NCI-H1105 (cell line): ENCODE measurements at regions not wholly inside any gene's neighbourhood (a gene's known extent, or its start where the extent isn't known, plus 50 kb on each side); places are given as distances from the start of the nearest gene placed in this dataset.
"Not testable (repeated sequence)": the region's sequence is repeated elsewhere in the genome, so short reads cannot be mapped to it uniquely, and the experiment has no call there.

Source experiments
- DNase-seq: peaks from one replicate; lab custom pipeline; 2025; lab: John Stamatoyannopoulos, UW

GRCh38 chr3:33956776-33957175, 158.3 kb downstream of the PDCD6IP start:
- DNase-seq: no peak

DNA sequence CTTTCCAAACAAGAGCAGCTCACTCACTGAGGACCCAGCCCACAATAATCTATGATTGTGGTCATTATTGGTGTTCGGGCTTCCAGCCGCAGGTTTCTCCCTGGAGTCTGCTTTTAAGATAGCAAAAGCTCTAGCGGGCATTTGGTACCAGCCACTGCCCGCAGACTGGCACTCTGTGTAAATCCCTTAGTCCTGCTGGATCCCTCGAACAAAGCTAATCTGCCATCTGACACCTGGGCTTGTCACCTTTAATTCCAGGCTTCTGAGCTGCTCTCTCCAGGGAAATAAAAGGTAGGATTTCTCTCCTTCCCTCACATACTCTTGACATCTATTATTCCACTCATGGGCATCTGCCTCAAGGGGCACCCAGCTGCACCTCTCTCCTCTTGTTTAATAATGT, 158.7 kb downstream of the PDCD6IP start:
- DNase-seq: no peak

DNA sequence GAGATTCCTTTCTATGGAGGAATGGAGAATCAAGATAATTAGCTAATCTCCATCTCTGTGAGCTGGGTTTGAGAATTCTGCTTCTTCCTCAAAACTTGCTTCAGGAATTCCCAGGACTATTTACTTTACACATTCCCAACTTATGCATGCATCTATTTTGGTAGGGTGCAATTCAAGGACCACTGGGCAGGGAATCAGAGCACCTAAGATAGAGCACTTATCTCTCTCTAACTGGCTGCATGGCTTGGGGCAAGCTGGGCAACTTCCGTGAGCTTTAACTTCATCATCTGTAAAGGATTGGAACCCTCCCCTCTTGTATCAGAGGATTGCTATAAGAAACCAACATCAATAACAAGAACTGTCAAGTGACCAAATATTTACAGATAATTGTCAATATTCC, 160.2 kb downstream of the PDCD6IP start:
- no peak for DNase-seq

DNA sequence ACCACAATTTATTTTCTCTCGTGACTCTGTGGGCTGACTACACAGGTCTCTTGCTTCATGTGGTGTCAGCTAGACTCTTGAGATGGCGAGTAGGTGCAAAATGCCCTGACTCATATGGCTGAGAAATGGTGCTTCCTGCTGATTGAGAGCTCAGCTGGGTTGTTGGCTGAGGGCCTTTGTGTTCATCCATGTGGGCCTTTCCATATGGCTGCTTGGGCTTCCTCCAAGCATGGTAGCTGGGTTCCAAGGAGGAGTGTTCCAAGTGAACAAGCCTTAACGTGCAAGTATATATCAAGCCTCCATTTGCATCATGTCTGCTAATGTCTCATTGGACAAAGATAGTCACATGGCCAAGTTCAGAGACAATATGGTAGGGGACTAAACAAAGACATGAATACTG, 164.0 kb downstream of the PDCD6IP start:
- DNase-seq: no peak

GRCh38 chr3:33970180-33970579, 171.8 kb downstream of the PDCD6IP start:
- DNase-seq: not testable (repeated sequence)

- no peak for DNase-seq
Measured at GRCh38 chr3:33971055-33971454, 172.6 kb downstream of the PDCD6IP start.

- no peak for DNase-seq
Measured at GRCh38 chr3:33975463-33975862, 177.0 kb downstream of the PDCD6IP start.

DNA sequence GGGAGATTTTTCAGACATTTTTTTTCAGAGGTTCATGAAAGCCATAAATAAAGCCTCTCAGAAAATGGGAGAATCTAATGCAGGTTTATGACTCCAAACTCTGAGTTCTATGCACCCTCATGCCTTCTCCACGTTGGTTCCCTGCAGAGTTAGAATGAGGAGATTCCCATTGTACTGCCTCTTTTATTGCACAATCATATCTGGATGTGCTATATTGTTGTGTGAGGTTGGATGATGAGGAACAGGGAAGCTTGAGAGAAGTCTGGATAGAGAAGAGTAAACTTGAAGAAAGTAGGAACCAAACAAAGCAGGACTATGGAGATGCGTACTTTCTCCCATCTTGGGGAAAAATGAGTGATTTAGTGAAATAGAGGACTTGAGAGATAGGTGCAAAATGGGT, 178.8 kb downstream of the PDCD6IP start:
- no peak for DNase-seq

- no peak for DNase-seq
Measured at GRCh38 chr3:33980252-33980651, 181.8 kb downstream of the PDCD6IP start.

DNA sequence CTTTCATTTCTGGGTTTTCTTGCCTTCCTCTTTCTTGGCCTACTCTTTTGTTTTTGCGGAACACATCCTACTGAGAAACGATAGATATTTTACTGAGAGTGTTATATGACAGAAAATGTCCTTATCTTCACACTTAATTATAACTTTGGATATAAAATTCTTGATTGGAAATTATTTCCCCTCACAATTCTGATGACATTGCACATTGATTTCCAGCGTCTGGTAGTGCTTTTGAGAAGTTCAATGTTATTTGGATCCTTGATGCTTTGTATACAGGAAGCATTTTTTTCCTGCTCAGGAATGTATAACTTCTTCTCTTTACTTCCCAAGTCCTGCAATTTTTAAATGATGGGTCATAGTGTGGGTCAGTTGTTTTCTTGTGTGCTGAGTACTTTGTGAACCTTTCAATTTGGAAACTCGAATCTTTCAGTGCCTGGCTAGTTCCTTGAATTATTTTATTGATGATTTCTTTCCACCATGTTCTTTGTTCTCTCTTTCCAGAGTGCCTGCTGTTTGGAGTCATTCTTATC, 183.9 kb downstream of the PDCD6IP start:
- no peak for DNase-seq

DNA sequence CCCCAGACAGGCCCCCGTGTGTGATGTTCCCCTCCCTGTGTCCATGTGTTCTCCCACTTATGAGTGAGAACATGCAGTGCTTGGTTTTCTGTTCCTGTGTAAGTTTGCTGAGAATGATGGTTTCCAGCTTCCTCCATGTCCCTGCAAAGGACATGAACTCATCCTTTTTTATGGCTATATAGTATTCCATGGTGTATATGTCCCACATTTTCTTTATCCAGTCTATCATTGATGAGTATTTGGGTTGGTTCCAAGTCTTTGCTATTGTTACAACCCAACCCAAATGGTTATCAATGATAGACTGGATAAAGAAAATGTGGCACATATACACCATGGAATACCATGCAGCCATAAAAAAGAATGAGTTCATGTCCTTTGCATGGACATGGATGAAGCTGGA, 184.5 kb downstream of the PDCD6IP start:
- DNase-seq: not testable (repeated sequence)

- DNase-seq: no peak
Measured at GRCh38 chr3:33989229-33989628, 190.8 kb downstream of the PDCD6IP start.

- DNase-seq: no peak
Measured at GRCh38 chr3:33991673-33992072, 193.2 kb downstream of the PDCD6IP start.

GRCh38 chr3:33993631-33994030, 195.2 kb downstream of the PDCD6IP start:
- no peak for DNase-seq

DNA sequence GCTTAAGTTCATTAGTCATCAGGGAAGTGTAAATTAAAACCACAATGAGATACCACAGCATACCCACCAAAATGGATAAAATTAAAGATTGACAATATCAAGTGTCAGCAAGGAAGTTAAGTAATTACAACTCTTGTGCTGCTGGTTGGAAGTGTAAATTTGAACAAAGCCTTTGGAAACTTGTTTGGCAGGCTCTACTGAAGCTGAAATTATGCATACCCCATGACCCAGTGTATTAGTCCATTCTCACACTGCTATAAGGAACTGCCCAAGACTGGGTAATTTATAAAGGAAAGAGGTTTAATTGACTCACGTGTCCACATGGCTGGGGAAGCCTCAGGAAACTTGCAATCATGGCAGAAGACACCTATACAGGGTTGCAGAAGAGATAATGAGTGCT, 196.1 kb downstream of the PDCD6IP start:
- no peak for DNase-seq

DNA sequence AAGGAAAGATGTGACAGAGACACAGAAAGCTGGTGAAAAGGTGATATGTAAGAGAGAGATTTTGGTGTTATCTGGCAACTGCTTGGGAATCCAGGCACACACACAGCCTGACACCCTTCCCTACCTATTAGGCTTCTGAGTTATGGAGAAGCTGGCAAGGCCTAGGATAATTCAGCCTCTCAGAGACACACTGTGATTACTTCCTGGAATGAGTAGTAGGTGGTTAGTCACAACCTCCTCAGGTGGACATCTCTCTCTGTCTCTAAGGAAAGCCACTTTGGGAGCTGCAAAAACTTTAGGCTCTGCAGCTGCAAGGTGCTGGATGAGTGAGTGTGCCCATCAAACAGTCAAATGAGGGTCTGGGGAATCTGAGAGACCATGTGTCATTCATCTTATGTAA, 201.9 kb downstream of the PDCD6IP start:
- no peak for DNase-seq

DNA sequence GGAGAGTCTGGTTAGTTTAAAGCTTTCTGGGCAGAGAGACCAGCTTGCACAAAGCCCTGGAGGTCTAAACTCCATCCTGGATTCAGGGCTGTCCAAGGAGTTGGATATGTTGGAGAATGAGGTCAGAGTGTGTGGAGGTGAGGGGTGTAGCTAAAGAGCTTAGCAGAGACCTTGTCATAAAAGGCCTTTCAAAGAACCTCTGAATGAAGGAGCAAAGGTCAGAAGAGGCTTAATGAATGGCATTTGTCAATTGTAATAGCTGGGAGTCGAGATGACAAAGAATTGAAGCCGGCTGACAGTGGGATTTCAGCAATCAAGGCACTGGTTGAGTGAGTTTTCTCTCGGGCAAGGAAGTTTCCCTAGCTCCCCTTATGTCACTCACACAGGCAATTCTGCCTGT, 202.6 kb downstream of the PDCD6IP start:
- no peak for DNase-seq

DNA sequence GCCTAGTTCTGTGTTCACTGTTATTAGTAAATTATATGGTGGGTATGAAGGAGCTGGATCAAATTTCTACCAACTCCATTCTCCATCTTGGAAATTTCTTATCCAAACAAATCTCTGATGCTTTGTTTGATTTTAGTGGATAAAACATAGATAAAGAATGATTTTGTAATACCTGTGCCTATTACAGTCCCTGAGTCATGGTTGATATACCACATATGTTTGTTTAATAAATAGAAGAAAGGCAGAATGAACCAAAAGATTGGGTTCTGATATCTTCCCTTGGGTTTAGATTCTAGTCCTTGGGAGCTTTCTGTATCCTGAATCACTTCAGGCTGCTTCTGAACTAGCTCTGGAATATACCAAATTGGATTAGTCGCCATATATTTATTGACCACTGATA, 203.6 kb downstream of the PDCD6IP start:
- DNase-seq: no peak

GRCh38 chr3:34002569-34003100, 204.2 kb downstream of the PDCD6IP start:
- no peak for DNase-seq

- no peak for DNase-seq
Measured at GRCh38 chr3:34005886-34006285, 207.5 kb downstream of the PDCD6IP start.

GRCh38 chr3:34008191-34008590, 209.8 kb downstream of the PDCD6IP start:
- no peak for DNase-seq

- no peak for DNase-seq
Measured at GRCh38 chr3:34008836-34009809, 210.7 kb downstream of the PDCD6IP start.
